GM13977 (cell line): ENCODE measurements at regions not wholly inside any gene's neighbourhood (a gene's known extent, or its start where the extent isn't known, plus 50 kb on each side); places are given as distances from the start of the nearest gene placed in this dataset.

ENCODE experiments used
- DNase-seq: peaks from one replicate; pipeline ENCODE4 v3.0.0; 2012; ENCODE audit warnings: low spot score
- CTCF ChIP-seq: IDR thresholded peaks from 2 replicates; pipeline ENCODE4 v1.5.1; 2012; ENCODE audit warnings: mild to moderate bottlenecking, control low read depth; ENCODE audit not compliant: insufficient read depth; ENCODE audit errors: extremely low read depth, missing control alignments
- in situ Hi-C: fragments of 300-500 bp; cut with MboI; formaldehyde crosslinking; loops from one replicate; pipeline ENCODE4 v1.12.0; 2022; ENCODE audit warnings: low sequenced_read_pairs, low pct_unique_long_range_greater_than_20kb, mixed read lengths, inconsistent platforms; ENCODE audit not compliant: unreplicated experiment

DNA sequence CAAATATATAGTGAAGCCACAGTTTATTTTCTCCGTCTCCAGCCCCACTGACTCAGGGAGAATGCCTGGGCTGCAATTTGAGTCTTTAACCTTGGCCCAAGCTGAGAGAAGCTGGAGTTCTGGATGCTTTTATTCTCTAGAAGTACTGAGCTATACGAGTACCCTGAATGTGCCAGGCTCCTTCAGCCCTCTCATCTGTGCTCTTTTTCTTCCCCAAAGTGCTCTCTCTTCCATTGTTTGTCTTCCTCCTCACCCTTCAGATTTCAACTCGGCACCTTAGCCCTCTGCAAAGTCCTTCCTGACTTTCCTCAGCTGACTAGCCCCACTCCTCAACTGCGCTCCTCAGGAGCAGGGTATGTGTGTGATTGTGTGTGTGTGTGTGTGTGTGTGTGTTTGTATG, 75.6 kb upstream of the AGBL1 start:
- no peak for TF ChIP-seq CTCF
- in situ Hi-C loops, result no loop called here
- no peak for DNase-seq

DNA sequence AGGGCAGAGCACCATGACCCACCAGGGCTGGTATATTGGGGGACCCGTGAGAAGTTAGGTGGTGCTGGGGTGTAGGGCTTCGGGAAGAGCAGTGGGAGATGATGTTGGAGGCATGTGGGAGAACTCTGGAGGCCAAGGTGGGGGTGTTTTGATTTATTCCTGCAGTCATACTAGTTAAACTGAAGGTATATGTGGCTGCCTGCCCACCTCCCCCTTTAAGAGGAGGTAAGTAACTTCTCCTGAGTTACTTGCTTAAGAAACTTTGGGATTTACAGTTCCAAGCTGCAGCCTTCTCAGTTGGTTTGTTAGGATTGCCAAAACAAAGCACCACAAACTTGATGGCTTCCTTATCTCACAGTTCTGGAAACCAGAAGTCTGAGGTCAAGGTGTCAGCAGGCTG, 73.1 kb upstream of the AGBL1 start:
- no peak for TF ChIP-seq CTCF
- no peak for DNase-seq
- in situ Hi-C loops, result no loop called here

DNA sequence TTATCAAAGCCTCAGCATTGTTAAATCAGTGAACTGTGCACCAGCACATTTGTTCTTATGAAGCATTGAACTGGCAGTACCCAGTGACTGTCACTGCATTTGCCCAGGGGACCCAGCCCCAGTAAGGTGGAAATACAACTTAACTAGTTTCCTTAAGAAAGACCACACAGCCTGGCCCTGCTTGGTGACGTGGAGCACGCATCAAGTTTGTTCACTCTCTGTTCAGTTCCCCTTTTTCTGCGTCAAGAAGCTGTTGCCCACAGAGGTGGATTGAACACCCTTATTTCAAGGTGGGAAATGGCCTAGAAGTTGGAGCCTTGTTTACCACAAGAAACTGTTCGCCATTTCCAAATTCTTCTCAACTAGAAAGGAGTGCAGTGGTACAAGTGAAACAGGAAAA, 69.9 kb upstream of the AGBL1 start:
- in situ Hi-C loops, result no loop called here
- TF ChIP-seq CTCF, result no peak
- no peak for DNase-seq

- no peak for TF ChIP-seq CTCF
- DNase-seq, result no peak
- in situ Hi-C loops, result no loop called here
These were observed 69.3 kb upstream of the AGBL1 start for GRCh38 chr15:86010398-86010797.

GRCh38 chr15:86010891-86011290, 68.8 kb upstream of the AGBL1 start:
- in situ Hi-C loops, result no loop called here
- no peak for DNase-seq
- no peak for TF ChIP-seq CTCF

GRCh38 chr15:86014016-86014415, 65.7 kb upstream of the AGBL1 start:
- in situ Hi-C loops, result no loop called here
- DNase-seq, result no peak
- TF ChIP-seq CTCF, result no peak

GRCh38 chr15:86016750-86017149, 62.9 kb upstream of the AGBL1 start:
- no peak for DNase-seq
- no peak for TF ChIP-seq CTCF
- in situ Hi-C loops, result no loop called here
